Vagina (tissue), 2 donors: ENCODE measurements at regions not wholly inside any gene's neighbourhood (a gene's known extent, or its start where the extent isn't known, plus 50 kb on each side); places are given as distances from the start of the nearest gene placed in this dataset.
"Not testable (repeated sequence)": the region's sequence is repeated elsewhere in the genome, so short reads cannot be mapped to it uniquely, and the experiment has no call there.

Experiments used
- DNase-seq, 2 donors: peaks; one replicate each; pipeline ENCODE4 v3.0.0-alpha.2; 2017; ENCODE audit errors: extremely low spot score in 2 of 2
- H3K27ac ChIP-seq: fragments of 200-600 bp; sonication (generic); one replicate; pipeline ENCODE4 v1.5.1; 2019
- H3K27me3 ChIP-seq: fragments of 200-600 bp; sonication (generic); one replicate; pipeline ENCODE4 v1.5.1; 2019
- H3K36me3 ChIP-seq, 2 donors: fragments of 200-600 bp; sonication (generic); one replicate each; pipeline ENCODE4 v1.5.1; 2017 to 2019
- H3K4me1 ChIP-seq: fragments of 200-600 bp; sonication (generic); one replicate; pipeline ENCODE4 v1.5.1; 2019
- H3K4me3 ChIP-seq, 2 donors: fragments of 200-600 bp; sonication (generic); 1 replicate in 1 of 2; 2 replicates in 1 of 2; pipeline ENCODE4 v1.5.1; 2016 to 2019
- H3K9me3 ChIP-seq: fragments of 200-600 bp; sonication (generic); one replicate; pipeline ENCODE4 v1.5.1; 2019
- CTCF ChIP-seq, 3 experiments: fragments of 450-650 bp in 2 of 3; fragments of 200-600 bp in 1 of 3; sonication (generic) in 1 of 3; IDR thresholded peaks; one replicate each; pipeline ENCODE4 v1.5.1; 2017 to 2019; ENCODE audit warnings: antibody characterized with exemption in 3 of 3, mild to moderate bottlenecking in 2 of 3, moderate library complexity in 2 of 3
- POLR2A ChIP-seq, 2 donors: fragments of 450-650 bp; IDR thresholded peaks; one replicate each; pipeline ENCODE4 v1.6.1; 2017; ENCODE audit warnings: antibody characterized with exemption in 2 of 2, mild to moderate bottlenecking in 2 of 2, moderate library complexity in 2 of 2
- POLR2AphosphoS5 ChIP-seq, 2 donors: sonication (generic); formaldehyde crosslinking; IDR thresholded peaks; one replicate each; pipeline ENCODE4 v1.9.0; 2017; ENCODE audit warnings: antibody characterized with exemption in 2 of 2, mild to moderate bottlenecking in 2 of 2, low read depth in 1 of 2; ENCODE audit not compliant: insufficient read depth in 1 of 2
- intact Hi-C: fragments of 100-400 bp; cut with DNase I; formaldehyde crosslinking; loops from one replicate; pipeline ENCODE4 v1.15.1; 2023

- DNase-seq = no peak
- Histone ChIP-seq H3K4me1 (no peaks in the 10 kb centered on the region), H3K36me3 (no peaks in the 10 kb centered on the region), H3K4me3 (no peak overlapping the region), H3K27me3 (no peaks in the 10 kb centered on the region), H3K9me3 (no peaks in the 10 kb centered on the region), H3K27ac (no peak overlapping the region)
- intact Hi-C loops = no loop called here
- TF ChIP-seq POLR2AphosphoS5 (IDR thresholded peaks at IDR 0.05; ENCODE audit: insufficient read depth in 1 of 2, low read depth in 1 of 2) = no peak
- TF ChIP-seq CTCF (IDR thresholded peaks at IDR 0.05) = no peak
- TF ChIP-seq POLR2A (IDR thresholded peaks at IDR 0.05) = no peak
Measured at GRCh38 chr11:29153078-29153477, 863.8 kb downstream of the KCNA4 start.

- H3K36me3 ChIP-seq, H3K4me3 ChIP-seq, H3K27me3 ChIP-seq, intact Hi-C loops, DNase-seq, H3K27ac ChIP-seq, H3K4me1 ChIP-seq, H3K9me3 ChIP-seq: not testable (repeated sequence)
Measured at GRCh38 chr11:29142573-29142972, 874.3 kb downstream of the KCNA4 start.

- H3K4me3 ChIP-seq = no peak overlapping the region
- H3K36me3 ChIP-seq = no peaks in the 10 kb centered on the region
- H3K9me3 ChIP-seq = no peaks in the 10 kb centered on the region
- H3K4me1 ChIP-seq = no peaks in the 10 kb centered on the region
- no peak overlapping the region for H3K27ac ChIP-seq
- no peak for DNase-seq
- no peaks in the 10 kb centered on the region for H3K27me3 ChIP-seq
- TF ChIP-seq CTCF (IDR thresholded peaks at IDR 0.05) (no peak), POLR2AphosphoS5 (IDR thresholded peaks at IDR 0.05; ENCODE audit: insufficient read depth in 1 of 2, low read depth in 1 of 2) (no peak), POLR2A (IDR thresholded peaks at IDR 0.05) (no peak)
- intact Hi-C loops = no loop called here
Measured at GRCh38 chr11:29135504-29135903, 881.3 kb downstream of the KCNA4 start.

- H3K27ac ChIP-seq = no peak overlapping the region
- H3K4me1 ChIP-seq = no peaks in the 10 kb centered on the region
- intact Hi-C loops = no loop called here
- TF ChIP-seq POLR2AphosphoS5 (IDR thresholded peaks at IDR 0.05; ENCODE audit: insufficient read depth in 1 of 2, low read depth in 1 of 2) (no peak), CTCF (IDR thresholded peaks at IDR 0.05) (no peak), POLR2A (IDR thresholded peaks at IDR 0.05) (no peak)
- no peaks in the 10 kb centered on the region for H3K9me3 ChIP-seq
- no peak overlapping the region for H3K4me3 ChIP-seq
- no peaks in the 10 kb centered on the region for H3K36me3 ChIP-seq
- H3K27me3 ChIP-seq = no peaks in the 10 kb centered on the region
- DNase-seq = no peak
Measured at GRCh38 chr11:29131055-29131454, 885.8 kb downstream of the KCNA4 start.

GRCh38 chr11:29129844-29130243 is 887.0 kb downstream of the KCNA4 start:
- Histone ChIP-seq H3K27me3 (no peaks in the 10 kb centered on the region), H3K4me3 (no peak overlapping the region), H3K9me3 (no peaks in the 10 kb centered on the region), H3K36me3 (no peaks in the 10 kb centered on the region), H3K4me1 (no peaks in the 10 kb centered on the region), H3K27ac (no peak overlapping the region)
- intact Hi-C loops = no loop called here
- no peak for DNase-seq
- TF ChIP-seq POLR2A (IDR thresholded peaks at IDR 0.05) = no peak
- TF ChIP-seq POLR2AphosphoS5 (IDR thresholded peaks at IDR 0.05; ENCODE audit: insufficient read depth in 1 of 2, low read depth in 1 of 2) = no peak
- no peak for TF ChIP-seq CTCF (IDR thresholded peaks at IDR 0.05)

GRCh38 chr11:29127461-29127860 is 889.4 kb downstream of the KCNA4 start:
- intact Hi-C loops = no loop called here
- DNase-seq = no peak
- H3K27me3 ChIP-seq = no peaks in the 10 kb centered on the region
- no peaks in the 10 kb centered on the region for H3K4me1 ChIP-seq
- no peaks in the 10 kb centered on the region for H3K9me3 ChIP-seq
- no peak overlapping the region for H3K4me3 ChIP-seq
- H3K36me3 ChIP-seq = no peaks in the 10 kb centered on the region
- no peak overlapping the region for H3K27ac ChIP-seq
- TF ChIP-seq POLR2AphosphoS5 (IDR thresholded peaks at IDR 0.05; ENCODE audit: insufficient read depth in 1 of 2, low read depth in 1 of 2) = no peak
- no peak for TF ChIP-seq CTCF (IDR thresholded peaks at IDR 0.05)
- TF ChIP-seq POLR2A (IDR thresholded peaks at IDR 0.05) = no peak
